ELR (cell line): ENCODE measurements at regions not wholly inside any gene's neighbourhood (a gene's known extent, or its start where the extent isn't known, plus 50 kb on each side); places are given as distances from the start of the nearest gene placed in this dataset.
"Not testable (repeated sequence)": the region's sequence is repeated elsewhere in the genome, so short reads cannot be mapped to it uniquely, and the experiment has no call there.

Experiments used
- DNase-seq: peaks from one replicate; pipeline ENCODE4 v3.0.0-alpha.2; 2015; ENCODE audit warnings: low read depth

DNA sequence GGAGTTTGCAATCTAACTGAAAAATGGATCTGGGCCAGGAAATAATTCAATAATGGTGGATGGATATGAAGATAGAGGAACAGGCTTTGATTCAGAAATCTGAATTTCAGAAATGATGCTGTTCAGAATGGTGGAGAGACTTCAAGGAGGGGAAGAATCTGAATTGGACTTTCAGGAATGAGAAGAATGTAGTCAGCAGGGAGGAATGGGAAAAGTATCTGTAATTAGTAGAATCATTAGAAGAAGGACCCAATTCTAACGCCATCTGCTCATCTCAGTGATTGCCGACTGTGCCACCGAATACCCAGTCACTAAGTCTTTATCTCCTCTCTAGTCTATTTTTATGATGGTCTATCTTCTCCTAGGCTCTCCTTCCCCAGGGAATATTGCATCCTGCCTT lies 363.2 kb downstream of the GALC start:
- DNase-seq: no peak

DNA sequence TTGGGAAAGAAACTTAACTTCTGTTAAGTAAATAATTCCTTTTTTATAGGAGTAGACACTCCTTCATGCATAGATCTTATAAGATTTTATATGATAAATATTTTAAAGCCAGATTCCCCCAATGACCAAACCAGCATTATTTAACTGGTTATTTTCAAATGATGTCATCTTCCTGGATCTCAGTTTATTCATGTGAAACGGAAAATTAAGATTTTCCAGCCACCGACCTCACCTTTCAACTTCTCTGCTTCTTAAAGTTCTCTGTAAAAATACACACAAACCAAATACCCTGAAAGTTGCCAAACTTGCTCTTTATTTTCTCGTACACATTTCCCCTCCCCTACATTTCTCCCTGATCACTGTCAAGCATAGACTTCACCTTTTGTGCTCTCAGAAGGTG lies 364.2 kb downstream of the GALC start:
- DNase-seq: no peak

DNA sequence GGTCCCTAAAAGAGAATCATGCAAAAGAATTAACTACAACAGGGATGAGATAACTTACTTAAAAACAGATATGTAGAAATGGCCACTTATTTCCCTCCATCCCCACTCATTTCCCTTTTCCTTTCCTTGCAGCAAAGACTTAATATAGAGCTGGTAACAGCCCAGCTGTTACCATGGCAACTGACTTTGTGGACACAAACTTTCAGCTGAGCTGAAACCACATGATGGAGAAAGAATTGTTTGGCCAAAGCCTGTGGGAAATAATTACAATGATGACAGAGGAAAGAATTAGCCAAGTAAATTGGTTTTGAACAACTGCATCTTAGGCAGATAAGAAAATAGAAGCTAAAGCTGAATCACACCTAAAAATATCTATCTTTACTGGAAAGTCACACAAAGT lies 364.9 kb downstream of the GALC start:
- DNase-seq: no peak

DNA sequence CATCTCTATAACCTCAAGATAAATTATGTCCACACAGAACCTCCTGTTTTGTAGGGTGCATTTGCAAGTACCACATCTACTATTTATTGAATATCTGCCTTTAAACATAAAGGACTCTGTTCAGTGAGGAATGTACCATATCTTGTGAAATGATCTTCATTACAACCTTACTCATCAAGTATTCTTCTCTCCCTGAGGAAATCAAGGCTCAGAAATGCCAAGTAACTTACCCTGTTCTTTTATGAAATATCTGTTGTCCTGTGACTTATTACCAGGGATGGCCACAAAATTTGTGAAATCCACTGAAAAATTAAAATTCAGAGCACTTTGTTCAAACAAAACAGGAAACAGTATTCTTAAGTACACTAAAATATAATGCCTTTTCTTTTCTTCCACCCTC lies 366.7 kb downstream of the GALC start:
- no peak for DNase-seq

DNA sequence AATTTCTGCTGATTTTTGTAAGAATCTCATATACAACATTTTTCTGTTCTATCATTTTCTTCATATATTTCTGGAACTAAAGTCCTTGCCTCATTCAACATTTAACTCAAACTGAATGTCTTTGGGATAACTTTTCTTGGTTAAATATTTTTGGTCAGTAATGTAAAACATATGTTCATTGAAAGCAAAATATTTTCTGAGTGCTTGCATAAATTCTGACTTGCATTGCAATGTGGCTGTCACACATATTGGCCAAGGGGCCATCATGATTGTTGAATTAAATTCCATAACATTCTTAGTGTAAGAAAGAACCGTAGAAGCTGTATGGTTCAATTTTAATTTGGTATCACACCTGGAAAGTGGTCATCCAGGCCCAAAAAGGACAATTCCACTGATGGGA lies 369.4 kb downstream of the GALC start:
- no peak for DNase-seq

DNA sequence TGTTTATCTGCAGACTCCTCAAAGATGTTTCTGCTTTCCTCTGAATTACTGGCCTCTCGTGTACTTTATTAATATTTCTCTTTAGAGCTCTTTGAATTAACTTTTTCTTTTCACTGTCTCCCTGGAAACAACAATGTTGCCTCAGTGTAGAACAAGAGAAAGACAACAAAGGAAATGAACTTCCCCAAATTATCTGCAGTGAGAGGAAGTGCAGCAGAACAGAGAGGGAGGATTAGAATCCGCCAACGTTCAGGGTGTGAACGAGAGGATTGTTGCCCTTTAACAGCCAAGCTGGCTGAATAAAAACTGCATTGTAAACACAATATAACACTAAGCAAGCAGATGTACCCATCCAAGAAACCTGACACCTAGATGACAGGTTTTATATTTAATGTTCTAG lies 375.9 kb downstream of the GALC start:
- DNase-seq: no peak

DNA sequence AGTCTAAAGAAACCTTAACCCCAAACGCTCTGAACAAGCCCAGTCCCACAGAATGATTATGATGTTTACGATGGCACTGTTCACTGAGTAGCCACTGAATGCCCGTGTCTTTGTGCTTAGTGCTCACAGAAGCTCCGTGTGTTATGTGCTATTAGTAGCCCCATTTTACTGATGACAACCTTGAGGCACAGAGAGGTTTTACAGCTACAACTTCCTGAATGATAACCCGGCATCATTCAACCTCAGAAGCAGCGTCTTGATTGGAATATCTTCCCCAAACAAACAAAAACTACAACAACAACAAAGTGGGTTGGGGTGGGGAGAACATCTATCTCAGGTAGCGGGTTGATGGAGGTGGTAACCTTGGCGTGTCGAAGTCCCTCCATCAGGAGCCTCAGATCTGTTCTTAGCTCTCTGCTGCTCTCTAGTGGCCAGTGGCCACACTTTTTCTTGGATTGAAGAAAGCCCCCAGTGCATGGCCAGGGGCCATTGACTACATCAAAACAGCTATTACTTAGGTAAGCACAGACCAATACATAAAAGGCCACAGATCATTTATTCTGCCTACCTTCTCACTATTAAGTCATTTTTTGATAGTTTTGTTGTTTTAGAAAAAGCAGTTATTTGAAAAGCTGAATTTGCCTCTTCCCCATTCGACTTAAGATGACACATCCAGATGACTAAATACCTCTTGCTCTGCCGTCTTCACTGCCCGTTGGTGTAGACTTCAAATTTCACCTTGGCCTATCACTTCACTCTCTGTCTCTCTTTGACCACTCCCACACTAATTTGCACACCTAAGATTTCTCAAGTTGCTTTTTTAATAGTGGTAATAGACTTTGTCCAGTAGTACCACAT lies 376.9 kb downstream of the GALC start:
- DNase-seq: peak; percentile 34

DNA sequence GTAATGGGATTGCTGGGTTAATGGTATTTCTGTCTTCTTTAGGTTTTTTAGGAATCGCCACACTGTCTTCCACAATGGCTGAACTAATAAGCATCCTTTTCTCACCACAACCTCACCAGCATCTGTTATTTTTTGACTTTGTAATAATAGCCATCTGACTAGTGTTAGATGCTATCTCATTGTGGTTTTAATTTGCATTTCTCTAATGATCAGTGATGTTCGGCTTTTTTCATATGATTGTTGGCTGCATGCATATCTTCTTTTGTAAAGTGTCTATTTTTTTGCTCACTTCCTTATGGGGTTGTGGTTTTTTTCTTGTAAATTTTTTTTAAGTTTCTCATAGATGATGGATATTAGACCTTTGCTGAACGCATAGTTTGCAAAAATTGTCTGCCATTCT lies 377.9 kb downstream of the GALC start:
- DNase-seq: no peak

DNA sequence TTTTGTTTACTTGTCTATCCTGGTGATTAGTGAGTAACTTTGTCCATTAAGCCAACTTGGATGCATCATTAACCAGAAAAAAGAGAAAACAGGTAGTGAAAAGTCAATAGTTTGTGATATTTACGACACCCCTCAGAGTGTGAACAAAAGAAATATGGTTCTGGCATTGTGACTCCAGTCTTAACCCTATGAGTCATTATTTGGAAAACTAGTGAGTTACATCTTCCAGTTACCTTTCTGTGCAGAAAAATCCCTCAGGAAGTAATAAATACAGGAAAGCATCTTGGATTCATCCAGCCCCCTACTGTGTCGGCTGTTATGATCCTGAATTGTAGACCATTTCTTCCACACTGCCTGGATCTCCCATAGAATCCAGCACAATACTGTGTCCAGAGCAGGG lies 379.1 kb downstream of the GALC start:
- DNase-seq: no peak

DNA sequence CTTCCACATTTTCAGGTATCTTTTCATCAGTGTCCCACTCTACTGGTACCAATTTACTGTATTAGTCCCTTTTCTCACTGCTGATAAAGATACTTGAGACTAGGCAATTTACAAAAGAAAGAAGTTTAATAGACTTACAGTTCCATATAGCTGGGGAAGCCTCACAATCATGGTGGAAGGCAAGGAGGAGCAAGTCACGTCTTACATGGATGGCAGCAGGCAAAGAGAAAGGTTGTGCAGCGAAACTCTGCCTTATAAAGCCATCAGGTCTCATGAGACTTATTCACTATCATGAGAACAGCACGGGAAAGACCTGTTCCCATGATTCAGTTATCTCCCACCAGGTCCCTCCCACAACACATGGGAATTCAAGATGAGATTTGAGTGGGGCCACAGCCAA lies 385.9 kb downstream of the GALC start:
- DNase-seq: not testable (repeated sequence)

DNA sequence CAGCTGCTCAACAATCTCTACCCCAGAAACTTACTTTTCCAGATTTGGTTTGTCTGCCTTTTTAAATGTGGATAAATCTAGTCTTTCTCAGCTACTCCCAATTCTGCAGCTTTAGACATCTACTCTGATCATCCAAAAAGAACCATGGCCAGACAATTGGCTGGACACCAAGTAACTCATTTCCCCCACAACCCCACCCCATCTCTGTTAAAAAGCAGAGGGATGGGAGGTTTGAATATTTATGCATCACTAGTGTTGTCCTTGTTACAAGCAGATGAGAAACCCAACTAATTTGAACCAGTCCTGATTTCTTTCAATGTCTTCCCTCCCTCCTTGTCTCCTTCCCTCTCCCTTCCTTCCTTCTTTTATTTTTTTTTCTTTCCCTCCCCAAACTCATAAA lies 391.9 kb downstream of the GALC start:
- no peak for DNase-seq

DNA sequence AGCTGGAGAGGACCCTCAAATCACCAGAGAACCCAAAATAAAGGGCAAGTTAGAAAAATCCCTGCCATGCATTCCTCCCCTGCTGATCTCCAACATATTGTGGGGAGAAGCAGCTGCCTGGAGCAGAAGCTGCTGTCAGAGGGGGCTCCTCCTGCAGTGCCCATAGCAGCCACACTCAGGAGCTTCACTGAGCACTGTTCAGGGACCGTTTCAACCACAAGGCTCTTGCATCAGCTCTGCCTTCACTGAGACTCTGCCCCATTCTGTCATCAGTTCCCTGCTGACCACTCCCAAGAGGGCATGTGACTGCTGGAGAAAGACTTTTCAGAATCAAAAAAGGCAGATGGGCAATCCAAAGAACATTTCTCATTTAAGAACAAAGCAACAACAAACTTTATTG lies 392.7 kb downstream of the GALC start:
- DNase-seq: no peak

DNA sequence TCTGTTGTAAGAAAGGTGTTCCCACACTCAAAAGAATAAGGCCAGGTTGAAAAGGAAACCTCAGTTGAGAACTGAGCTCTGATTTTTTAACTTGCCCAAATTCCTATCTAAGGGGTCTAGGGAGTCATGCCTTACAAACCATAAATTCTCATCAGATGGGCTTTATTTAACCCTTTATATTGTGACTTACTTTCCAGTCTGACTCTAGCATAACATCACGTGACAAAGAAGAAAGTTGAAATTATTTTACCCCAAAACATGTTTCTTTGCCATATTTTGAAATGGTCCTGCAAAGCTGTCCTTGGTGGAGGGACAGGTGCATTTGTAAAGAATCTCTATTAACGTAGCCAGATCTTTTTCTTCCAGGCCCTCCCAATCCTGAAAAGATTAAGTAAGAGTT lies 411.7 kb downstream of the GALC start:
- DNase-seq: no peak

DNA sequence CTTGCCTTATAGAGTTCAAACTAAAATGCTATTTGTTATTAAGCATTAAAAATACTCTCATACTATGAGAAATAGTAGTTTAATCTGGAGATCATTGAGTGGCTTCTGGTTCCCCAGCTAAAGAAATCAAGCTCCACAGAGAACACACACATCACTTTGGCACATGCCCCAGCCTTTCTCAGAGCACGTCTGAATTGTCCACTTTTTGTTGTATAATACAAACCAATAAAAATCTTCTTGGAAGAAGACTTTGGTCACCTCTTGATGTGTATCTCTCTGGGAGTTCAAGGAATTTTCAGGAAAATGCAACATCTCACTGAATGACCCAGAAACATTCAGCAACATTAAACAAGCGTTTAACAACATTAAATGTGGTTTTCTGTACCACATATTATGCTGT lies 413.9 kb downstream of the GALC start:
- DNase-seq: no peak

DNA sequence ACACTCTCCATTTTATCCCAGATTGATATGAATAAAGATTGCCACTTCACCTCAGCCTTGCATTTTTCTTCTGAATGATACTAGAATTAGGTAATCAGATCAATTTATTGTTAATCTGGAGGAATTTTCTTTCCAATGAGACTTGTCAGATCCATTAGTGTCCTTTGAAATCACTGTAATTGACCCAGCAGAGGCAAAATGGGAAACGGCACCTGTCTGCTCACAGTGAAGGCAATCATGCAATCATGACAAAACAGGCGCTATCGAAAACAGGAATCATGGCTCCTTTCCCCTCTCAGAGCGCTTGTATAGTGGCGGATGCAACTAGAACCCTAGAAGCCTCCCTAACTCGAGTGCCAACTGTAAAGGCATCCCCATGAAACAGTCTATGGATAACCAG lies 417.6 kb downstream of the GALC start:
- no peak for DNase-seq

DNA sequence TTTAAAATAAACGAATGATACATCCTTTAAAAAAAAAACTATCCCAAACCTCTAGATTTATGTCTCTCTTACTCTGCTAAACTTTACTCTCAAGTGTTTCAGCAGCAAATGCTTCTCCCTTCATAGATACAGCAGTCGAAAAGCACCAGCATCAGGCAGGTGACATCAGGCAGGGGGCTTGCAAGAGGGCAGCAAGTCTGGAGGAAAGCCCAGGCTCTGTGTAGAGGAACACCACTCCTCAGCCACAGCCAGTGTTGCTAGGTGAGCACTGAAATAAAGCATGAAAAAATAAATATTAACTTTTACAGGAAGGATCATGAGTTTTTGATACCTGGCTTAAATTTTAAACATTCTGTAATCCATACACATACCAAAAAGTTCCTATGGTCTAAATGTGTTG lies 419.4 kb downstream of the GALC start:
- no peak for DNase-seq

DNA sequence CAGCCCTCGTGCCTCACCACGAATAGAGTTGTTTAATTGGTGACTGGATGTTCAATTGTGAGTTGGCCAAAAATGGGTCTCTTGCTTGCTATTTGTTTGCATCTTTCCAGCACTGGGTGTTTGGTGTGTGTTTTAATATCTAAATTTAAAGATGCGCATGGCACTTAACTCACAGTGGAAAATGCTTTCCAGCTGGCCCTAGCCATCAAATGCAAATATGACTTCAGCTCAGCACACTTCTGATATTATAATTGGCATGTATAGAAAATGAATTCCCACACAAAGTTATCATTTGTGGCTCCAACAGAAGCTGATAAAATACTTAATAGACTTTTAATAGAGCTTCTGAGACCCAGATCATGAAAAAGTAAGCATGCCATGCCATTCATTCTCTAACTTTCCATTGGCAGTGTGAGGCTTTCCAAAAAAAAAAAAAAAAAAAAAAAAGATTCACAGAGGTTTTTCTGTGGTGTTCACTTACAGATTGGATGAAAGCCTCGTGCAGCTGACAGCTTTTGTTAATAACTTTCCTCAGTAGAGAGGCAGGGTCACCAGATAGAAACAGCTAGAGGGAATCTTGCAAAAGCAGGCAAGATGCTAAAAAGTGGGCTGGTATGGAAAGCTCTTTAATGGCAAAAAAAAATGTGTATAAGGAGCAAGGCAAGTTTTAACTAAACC lies 425.2 kb downstream of the GALC start:
- no peak for DNase-seq

DNA sequence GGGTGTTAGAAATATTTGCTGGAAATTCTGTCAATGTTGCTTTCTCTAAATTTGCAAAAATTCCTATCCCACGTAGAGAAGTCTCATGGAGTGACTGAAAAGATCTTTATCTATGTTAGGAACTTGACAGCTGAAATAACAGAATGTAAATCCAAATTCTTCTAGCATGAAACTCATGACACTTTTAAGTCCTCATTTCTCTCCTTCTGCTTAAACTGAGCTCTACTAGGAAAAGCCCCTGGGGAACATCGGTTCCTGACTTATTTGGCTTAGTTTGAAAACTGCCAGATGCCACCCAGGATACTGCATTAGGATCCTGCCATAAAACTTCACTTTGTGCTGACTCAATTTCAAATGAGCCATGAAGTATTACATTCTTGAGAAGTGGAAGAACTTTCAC lies 426.0 kb downstream of the GALC start:
- DNase-seq: no peak

DNA sequence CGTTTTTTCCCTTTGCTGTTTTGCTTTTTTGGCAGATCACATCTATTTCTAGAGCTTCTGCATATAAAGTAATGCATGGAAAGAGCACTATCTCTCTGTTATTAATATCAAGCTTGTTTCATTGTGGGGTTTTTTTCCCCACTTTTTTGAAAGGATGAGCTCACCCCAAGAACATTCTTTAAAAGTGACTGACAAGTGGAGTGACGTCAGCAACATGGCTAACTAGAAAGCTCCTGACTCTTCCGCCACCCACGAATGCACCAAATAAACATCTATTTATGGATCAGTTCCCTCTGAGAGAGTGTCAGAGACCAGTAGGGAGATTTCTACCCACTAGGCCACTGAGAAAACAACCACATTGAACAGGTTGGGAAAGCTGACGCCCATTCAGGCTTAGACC lies 445.4 kb downstream of the GALC start:
- DNase-seq: no peak

DNA sequence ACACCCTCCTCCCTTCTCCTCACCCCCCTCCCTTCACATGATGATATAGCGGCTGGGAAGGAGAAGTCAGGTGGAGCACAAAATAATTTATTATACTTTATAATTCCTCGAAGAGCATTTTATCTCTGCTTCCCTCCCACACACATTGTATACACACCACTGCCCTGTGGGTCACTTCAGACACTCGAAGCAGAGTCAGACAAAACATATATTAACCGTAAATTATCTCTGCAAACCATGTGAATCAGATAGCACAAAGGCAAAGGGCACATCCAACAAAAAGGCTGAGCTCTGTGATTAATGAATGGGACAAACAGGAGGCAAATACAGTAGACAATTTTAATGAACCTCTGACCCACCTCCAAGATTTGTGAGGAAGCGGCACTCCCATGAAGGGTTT lies 450.7 kb downstream of the GALC start:
- no peak for DNase-seq

DNA sequence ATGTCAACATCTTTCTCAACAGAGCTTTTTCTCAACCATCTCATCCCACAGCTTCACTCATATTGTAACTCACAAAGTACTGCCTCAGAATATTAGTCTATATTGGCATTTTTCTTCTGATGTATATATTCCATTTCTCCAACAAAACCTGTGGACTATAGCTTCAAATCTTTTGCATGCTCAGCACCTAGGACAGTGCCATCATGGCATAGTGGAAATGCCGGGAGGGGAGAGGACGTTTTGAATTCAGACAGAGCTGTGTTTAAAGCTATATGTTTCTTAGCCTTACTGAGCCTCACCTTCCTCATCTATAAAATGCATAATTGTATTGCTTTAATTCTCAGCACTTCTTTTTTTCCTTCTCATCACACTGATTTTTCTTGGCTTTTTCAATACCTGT lies 452.6 kb downstream of the GALC start:
- no peak for DNase-seq

DNA sequence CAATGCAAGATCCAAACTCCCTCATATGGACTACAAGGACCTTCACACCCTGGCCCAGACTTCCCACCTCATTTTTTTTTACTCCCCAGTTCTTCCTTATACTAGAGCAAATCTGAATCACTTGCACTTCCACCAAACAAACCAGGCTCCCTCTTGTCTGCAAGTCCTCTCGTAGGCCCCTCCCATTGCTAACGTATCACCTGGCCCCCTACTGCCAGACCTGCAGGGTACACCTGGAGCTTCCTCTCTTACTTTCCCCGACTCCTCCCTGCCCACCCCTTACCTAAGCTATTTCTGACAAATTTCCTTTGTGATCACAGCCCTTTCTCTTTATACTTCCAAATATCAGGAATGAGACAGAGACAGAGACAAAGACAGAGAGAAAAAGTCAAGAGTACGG lies 463.9 kb downstream of the GALC start:
- DNase-seq: no peak

DNA sequence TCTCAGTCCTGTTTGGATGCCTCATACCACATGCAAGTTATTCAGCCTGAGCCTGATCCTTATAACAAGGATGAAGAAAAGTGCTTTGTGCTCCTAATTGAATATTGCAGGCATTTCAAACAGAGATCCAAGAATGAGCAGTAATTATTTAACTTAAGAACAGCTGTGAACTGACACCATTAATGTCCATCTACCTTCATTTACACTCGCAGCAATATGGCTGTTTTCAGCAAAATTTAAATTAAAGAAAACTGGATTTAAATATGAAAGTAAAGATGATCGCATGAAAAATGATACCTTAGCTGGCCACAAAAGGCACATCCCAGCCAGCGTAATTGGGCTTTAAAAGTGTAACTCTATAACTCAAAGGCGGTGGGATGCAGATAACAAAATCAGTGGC lies 466.3 kb downstream of the GALC start:
- no peak for DNase-seq

DNA sequence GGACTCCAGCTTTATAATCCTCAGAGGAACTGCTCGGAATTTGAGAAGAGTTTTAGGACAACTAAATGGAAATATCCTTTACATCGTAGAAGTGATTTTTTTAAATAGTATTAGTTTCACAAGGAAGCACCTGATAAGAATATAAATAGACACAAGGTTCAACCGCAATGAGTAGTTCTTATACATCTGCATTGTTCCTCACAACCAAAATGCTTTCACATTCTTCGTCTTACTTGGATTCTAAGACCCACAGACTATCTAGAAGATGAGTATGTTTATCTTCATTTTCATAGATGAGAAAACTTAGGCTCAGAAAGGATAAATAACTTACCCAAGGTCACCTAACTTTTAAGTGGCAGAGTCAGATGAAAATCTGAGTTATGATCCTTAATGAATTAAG lies 469.0 kb downstream of the GALC start:
- no peak for DNase-seq
